Transverse colon (tissue), 4 donors: ENCODE measurements at regions not wholly inside any gene's neighbourhood (a gene's known extent, or its start where the extent isn't known, plus 50 kb on each side); places are given as distances from the start of the nearest gene placed in this dataset.

Source experiments
- CTCF ChIP-seq, 5 experiments: fragments of 200-600 bp in 3 of 5; fragments of 450-650 bp in 2 of 5; sonication (generic) in 3 of 5; IDR thresholded peaks; 1 replicate in 2 of 5; 2 replicates in 3 of 5; pipeline ENCODE4 v1.5.1; 2016 to 2017; ENCODE audit warnings: antibody characterized with exemption in 5 of 5, inconsistent platforms in 3 of 5, mild to moderate bottlenecking in 2 of 5, moderate library complexity in 1 of 5
- POLR2A ChIP-seq: fragments of 450-650 bp; IDR thresholded peaks from one replicate; pipeline ENCODE4 v1.6.1; 2016; ENCODE audit warnings: antibody characterized with exemption, mild to moderate bottlenecking, moderate library complexity
- POLR2AphosphoS5 ChIP-seq, 3 donors: sonication (generic); formaldehyde crosslinking; IDR thresholded peaks; one replicate each; pipeline ENCODE4 v1.6.1; 2016; ENCODE audit warnings: antibody characterized with exemption in 3 of 3

- TF ChIP-seq CTCF (IDR thresholded peaks at IDR 0.05) (no peak), POLR2AphosphoS5 (IDR thresholded peaks at IDR 0.05) (no peak), POLR2A (no peak)
Observed at GRCh38 chr14:98752660-98753059, 519.3 kb downstream of the BCL11B start.
